ENCODE measurements at regions not wholly inside any gene's neighbourhood (a gene's known extent, or its start where the extent isn't known, plus 50 kb on each side); places are given as distances from the start of the nearest gene placed in this dataset.

- no peak for TF ChIP-seq EZH2phosphoT487 (IDR thresholded peaks at IDR 0.05; ENCODE audit: borderline replicate concordance)
- no peak for TF ChIP-seq CTCF (conservative IDR thresholded peaks at IDR 0.05; ENCODE audit: low read length)
Observed at GRCh38 chr18:25962919-25963318, 127.5 kb downstream of the SS18 start.

GRCh38 chr18:25962176-25962575 lies 128.2 kb downstream of the SS18 start:
- no peaks in the 10 kb centered on the region for H4K20me1 ChIP-seq (ENCODE audit: insufficient read depth, low read length, poor library complexity, severe bottlenecking)
- H3K79me2 ChIP-seq (ENCODE audit: insufficient read depth, low read length) = no peaks in the 10 kb centered on the region
- no peaks in the 10 kb centered on the region for H3K27me3 ChIP-seq (ENCODE audit: insufficient read depth, low read length, poor library complexity, severe bottlenecking)
- peaks cover 2% of the 10 kb centered on the region for H3K4me1 ChIP-seq (ENCODE audit: insufficient read depth, low read length, poor library complexity, severe bottlenecking)
- no peaks in the 10 kb centered on the region for H3K36me3 ChIP-seq (ENCODE audit: insufficient read depth, low read length)
- H3K9ac ChIP-seq (ENCODE audit: low read depth, low read length, poor library complexity, severe bottlenecking) = no peak overlapping the region
- H3F3A ChIP-seq (ENCODE audit: low read depth) = no peaks in the 10 kb centered on the region
- no peak overlapping the region for H2AFZ ChIP-seq (ENCODE audit: low read length)
- H3K9me2 ChIP-seq (replicated peaks; ENCODE audit: low read depth, low read length) = no peaks in the 10 kb centered on the region
- no peak overlapping the region for H3K4me3 ChIP-seq (ENCODE audit: low read length, poor library complexity, severe bottlenecking)
- no peak overlapping the region for H3K4me2 ChIP-seq (ENCODE audit: low read depth, low read length, poor library complexity, severe bottlenecking)
- TF ChIP-seq CTCF (conservative IDR thresholded peaks at IDR 0.05; ENCODE audit: low read length) = no peak
- no peak for TF ChIP-seq EZH2phosphoT487 (IDR thresholded peaks at IDR 0.05; ENCODE audit: borderline replicate concordance)
- H3K9me3 ChIP-seq (ENCODE audit: insufficient read depth, low read depth, low read length) = no peaks in the 10 kb centered on the region

More at GRCh38 chr18:25962919-25963318, 127.5 kb downstream of the SS18 start:
- Histone ChIP-seq H3K36me3 (ENCODE audit: insufficient read depth, low read length) (no peaks in the 10 kb centered on the region), H3K9ac (ENCODE audit: low read depth, low read length, poor library complexity, severe bottlenecking) (no peak overlapping the region), H3F3A (ENCODE audit: low read depth) (no peaks in the 10 kb centered on the region), H3K4me3 (ENCODE audit: low read length, poor library complexity, severe bottlenecking) (no peak overlapping the region), H4K20me1 (ENCODE audit: insufficient read depth, low read length, poor library complexity, severe bottlenecking) (no peaks in the 10 kb centered on the region), H3K27me3 (ENCODE audit: insufficient read depth, low read length, poor library complexity, severe bottlenecking) (no peaks in the 10 kb centered on the region), H3K79me2 (ENCODE audit: insufficient read depth, low read length) (no peaks in the 10 kb centered on the region), H3K9me2 (replicated peaks; ENCODE audit: low read depth, low read length) (no peaks in the 10 kb centered on the region), H3K4me2 (ENCODE audit: low read depth, low read length, poor library complexity, severe bottlenecking) (no peak overlapping the region), H3K9me3 (ENCODE audit: insufficient read depth, low read depth, low read length) (no peaks in the 10 kb centered on the region), H2AFZ (ENCODE audit: low read length) (no peak overlapping the region), H3K4me1 (ENCODE audit: insufficient read depth, low read length, poor library complexity, severe bottlenecking) (no peaks in the 10 kb centered on the region)

GRCh38 chr18:25957017-25957416 lies 133.4 kb downstream of the SS18 start:
- Histone ChIP-seq H3K4me2 (ENCODE audit: low read depth, low read length, poor library complexity, severe bottlenecking) (no peak overlapping the region), H2AFZ (ENCODE audit: low read length) (peak overlapping the region; percentile 26; the same call in 1 of the 2 replicates), H3K27me3 (ENCODE audit: insufficient read depth, low read length, poor library complexity, severe bottlenecking) (no peaks in the 10 kb centered on the region), H3F3A (ENCODE audit: low read depth) (peaks cover 3% of the 10 kb centered on the region; the same call in 1 of the 2 replicates), H4K20me1 (ENCODE audit: insufficient read depth, low read length, poor library complexity, severe bottlenecking) (no peaks in the 10 kb centered on the region), H3K36me3 (ENCODE audit: insufficient read depth, low read length) (no peaks in the 10 kb centered on the region), H3K9ac (ENCODE audit: low read depth, low read length, poor library complexity, severe bottlenecking) (no peak overlapping the region), H3K9me2 (replicated peaks; ENCODE audit: low read depth, low read length) (no peaks in the 10 kb centered on the region), H3K4me1 (ENCODE audit: insufficient read depth, low read length, poor library complexity, severe bottlenecking) (peaks cover 6% of the 10 kb centered on the region), H3K79me2 (ENCODE audit: insufficient read depth, low read length) (no peaks in the 10 kb centered on the region), H3K4me3 (ENCODE audit: low read length, poor library complexity, severe bottlenecking) (no peak overlapping the region), H3K9me3 (ENCODE audit: insufficient read depth, low read depth, low read length) (peaks cover 4% of the 10 kb centered on the region; the same call in 1 of the 2 replicates)
- no peak for TF ChIP-seq CTCF (conservative IDR thresholded peaks at IDR 0.05; ENCODE audit: low read length)
- TF ChIP-seq EZH2phosphoT487 (IDR thresholded peaks at IDR 0.05; ENCODE audit: borderline replicate concordance) = no peak

Data from Loucy (cell line).